AG08395 (cell line): ENCODE measurements at regions not wholly inside any gene's neighbourhood (a gene's known extent, or its start where the extent isn't known, plus 50 kb on each side); places are given as distances from the start of the nearest gene placed in this dataset.

ENCODE experiments used
- DNase-seq: peaks from one replicate; pipeline ENCODE4 v3.0.0; 2012; ENCODE audit warnings: mixed read lengths, low spot score

DNA sequence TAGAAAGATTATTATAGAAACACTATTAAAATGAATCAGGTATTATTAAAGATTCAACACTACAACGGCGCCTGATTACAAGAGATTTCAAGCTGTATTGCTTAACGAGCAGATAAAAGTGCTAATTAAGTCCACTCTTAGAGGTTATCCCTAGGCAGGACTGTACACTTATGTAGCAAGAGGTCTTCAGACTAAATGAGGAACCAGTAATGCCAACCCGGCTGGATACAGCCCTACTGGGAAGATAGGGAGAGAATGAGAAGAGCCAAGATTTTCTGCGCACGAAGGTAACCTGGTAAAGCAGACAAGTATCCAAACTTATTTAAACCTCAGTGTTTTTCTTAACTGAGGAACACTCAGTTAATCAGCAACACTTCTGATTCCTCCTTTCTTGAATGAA is 115.7 kb upstream of the HIVEP3 start:
- no peak for DNase-seq

DNA sequence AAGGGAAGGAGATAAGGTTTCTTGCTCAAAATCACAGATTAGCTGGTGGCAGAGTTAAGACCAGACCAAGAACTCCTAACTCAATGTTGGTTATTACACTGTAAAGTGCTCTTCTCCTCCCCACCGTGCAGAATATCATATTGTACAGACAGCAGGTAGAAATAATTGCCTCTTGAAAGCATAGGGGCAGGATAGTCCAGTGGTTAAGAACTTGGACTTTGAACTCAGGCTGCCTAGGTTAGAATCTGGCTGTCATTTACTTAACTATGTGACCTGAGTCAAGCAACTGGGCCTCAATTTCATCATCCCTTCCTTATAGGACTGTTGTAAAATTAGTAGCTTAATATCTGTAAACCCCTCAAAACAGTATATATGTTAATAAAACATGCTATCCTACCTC is 114.9 kb upstream of the HIVEP3 start:
- no peak for DNase-seq

DNA sequence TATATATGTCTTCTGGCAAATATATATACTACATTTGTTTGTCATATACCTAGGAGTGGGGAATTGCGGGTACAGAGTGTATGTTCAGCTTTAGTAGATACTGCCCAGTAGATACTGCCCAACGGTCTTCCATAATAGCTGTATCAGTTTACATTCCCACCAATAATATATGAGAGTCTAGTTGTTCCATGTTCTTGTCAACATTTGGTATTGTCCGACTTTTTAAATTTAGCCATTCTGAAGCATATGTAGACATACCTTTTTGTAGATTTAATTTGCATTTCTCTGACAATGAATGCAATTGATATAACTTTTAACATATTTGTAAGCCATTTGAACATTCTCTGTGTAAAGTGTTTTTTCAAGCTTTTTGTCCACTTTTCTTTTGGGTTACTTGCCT is 99.0 kb upstream of the HIVEP3 start:
- no peak for DNase-seq

DNA sequence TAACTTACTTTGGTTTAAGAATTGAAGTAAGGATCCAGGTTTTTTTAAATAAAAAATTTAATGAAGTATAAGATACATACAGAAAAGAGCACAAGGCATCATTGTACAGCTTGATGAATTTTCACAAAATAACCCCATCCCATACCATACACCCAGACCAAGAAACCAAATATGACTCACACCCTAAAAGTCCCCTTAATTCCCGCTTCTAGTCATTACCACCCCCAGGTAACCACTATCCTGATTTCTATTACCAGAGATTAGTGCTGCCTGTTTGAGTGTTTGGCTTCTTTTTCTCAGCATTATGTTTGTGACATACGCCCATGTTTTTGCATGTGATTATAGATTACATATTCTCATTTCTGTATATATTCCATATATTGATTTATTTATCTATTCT is 98.5 kb upstream of the HIVEP3 start:
- no peak for DNase-seq

DNA sequence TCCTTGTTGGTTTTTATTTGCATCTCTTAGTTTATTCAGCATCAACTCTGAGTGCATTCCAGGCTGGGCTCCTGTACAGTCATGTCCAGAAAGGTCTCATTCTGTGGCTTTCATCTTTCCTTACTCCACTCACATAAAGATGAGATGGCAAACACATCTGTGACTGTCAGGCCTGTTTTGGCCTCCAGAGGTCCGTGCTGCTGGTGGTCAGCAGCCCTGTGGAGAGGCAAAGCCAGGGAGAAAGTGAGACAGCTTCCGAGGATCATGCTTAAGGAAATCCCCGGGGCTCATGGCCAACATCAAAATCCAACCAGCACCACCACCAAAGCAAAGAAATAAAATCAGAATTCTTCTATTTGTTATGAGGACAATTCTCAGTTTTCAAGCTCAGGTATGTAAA is 96.1 kb upstream of the HIVEP3 start:
- no peak for DNase-seq

DNA sequence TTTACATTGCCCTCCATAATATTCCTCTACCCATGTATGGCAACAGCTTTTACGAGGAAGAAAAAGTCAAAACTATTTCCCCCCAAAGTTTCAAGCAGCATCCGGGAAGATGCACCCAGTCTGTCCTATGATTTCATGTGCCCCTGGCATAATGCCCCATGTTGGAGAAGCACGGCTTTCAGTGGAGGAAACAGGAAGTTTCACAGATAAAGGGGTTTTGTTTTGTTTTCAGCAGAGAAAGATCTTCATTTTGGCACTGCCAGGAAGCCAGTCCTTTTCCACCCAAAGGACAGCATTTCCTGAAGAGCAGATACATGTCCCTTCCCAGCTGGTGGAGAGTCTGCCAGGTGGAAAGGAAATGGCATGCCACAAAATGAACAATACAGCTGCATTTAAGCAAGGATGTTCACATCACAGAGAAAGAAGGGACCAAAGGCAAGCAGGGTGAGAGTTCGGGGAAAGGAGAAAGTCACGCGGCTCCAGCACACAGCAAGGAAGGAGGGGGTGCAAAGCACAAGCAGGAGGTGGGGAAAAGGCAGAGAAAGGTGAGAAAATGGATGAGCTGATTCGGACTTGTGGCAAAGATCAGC is 95.3 kb upstream of the HIVEP3 start:
- no peak for DNase-seq

DNA sequence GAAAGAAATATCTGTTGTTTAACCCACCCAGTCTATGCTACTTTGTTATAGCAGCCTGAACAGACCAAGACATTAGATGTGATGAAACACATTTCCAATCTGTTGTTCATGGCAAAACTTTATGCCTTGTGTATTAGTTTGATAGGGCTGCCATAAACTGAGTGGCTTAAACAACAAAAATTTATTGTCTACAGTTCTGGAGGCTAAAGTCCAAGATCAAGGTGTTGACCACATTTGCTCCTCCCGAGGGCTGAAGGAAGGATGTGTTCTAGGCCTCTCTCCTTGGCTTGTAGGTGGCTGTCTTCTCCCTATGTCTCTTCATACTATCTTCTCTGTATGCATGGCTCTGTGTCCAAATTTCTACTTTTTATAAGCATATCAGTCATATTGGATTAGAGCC is 94.1 kb upstream of the HIVEP3 start:
- DNase-seq = no peak

DNA sequence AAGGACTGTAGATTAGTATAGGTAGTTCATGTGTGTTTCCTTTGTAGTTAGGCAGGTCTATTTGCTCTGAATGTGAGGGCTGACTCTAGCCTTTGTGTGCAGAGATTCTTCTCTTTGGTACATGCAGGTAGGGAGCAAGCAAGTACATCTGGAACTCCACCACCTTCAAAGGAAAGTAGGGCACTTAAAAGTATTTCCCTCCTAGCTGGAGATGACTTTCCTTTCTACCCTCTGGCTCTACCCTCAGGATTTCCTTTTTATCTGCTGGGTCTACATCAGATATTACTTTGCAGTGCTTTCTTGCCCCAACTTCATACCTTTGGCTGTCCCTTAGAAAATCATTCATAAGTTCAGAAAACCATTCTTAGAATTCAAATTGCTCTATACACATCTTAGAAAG is 91.7 kb upstream of the HIVEP3 start:
- no peak for DNase-seq

DNA sequence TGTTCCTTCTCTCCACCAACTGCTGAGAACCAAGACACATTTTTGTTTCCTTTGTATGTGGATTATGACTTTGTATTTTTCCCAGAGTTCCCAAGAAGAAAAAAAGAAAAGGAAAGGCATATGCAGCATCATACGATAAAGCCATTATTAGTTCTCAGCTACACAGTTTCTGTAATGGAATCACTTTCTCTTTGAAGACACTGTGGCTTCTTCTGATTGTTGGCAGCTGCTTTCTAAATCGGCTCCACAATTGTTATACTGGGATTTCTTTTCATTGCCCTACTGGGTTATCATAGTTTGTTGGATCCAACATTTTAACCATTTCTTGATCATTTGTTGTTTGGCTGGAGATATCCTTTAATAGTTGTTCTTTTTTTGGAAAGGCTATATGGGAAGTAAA is 89.5 kb upstream of the HIVEP3 start:
- no peak for DNase-seq

DNA sequence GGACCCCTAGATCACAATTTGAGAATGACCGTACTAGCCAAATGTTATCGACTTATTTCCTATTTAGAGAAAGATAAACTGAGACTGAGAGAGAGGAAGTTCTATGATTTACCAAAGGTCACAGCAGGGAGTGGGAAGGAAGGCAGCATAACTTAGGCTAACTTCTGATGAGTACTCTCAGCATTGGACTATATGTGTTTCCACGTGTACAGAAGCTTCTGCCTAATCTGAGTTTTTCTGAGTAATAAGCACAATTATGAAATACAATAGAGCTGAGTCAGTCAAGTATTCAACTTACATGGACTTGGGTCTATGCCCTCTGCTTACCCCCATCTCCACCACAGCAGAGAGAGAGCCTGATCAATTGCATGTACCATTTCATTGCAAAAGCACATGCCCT is 88.1 kb upstream of the HIVEP3 start:
- no peak for DNase-seq

DNA sequence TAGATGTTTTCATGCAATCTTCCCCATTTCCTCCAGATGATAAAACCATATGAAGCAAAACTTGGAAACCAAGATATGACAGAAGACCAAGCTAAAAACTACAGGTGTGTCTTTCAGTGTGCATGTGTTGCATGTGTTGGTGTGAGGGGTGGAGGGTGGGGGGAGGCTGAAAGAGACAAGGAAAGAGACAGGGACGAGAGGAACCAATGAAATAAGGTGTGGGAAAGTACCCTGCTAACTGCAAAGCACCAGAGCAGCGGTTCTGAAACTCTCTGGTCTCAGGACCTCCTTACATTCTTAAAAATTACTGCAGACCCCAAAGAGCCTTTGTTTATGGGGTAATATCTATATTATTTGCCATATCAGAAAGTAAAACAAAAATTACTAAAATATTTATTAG is 87.4 kb upstream of the HIVEP3 start:
- no peak for DNase-seq

DNA sequence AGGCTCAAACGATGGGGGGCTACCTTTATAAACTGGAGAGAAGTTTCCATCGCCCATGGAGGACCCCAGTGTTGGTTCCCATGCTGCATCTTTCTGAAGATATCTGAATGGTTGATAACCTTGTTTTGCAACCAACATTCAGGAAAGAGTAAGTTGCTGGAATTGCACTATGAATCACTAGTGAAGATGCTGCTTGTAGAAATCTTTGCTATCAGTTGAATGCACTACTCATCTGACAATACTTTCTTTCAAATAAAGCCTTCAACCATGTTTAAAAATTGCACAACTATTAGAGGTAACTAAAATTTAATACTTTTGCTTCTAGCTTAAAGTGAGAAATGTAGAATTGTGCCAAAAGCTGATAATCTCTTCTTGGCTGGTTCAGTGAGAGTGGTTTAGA is 86.8 kb upstream of the HIVEP3 start:
- DNase-seq = no peak

DNA sequence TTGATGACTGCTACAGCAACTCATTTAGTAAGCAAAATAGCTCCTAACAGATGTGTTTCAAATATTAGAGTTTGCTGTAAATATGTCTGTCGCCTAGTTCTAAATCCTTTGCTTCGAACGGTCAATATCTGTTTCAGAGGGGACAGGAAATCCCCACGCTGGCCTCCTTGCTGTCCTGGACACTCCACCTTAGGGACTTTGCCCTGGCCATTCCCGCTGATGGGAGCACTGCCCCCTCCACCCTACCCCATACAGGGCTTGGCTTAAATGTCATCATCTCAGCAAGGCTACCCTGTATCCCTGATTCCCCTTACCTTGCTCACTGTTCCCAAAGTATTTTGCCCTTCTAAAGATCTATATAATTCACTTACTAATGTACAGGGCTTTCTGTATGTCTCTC is 86.1 kb upstream of the HIVEP3 start:
- DNase-seq = no peak

DNA sequence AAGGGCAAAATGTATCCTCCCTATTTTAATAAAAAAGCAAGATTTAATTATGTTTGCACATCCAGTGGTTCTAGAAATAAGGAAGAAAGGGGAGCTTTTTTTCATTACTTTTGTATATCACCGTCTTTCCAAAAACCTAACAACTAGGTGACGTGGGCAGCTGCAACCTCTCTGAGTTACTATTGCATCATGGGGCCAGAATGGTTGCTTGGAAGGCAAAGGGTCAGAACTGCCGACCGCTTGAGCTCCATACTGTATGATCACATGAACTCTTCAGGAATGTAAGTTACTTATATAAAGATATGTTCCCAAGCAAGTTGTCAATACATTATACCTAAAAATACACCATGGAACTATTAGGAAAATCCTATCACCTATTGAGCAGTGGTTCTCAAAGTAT is 85.6 kb upstream of the HIVEP3 start:
- DNase-seq = no peak

DNA sequence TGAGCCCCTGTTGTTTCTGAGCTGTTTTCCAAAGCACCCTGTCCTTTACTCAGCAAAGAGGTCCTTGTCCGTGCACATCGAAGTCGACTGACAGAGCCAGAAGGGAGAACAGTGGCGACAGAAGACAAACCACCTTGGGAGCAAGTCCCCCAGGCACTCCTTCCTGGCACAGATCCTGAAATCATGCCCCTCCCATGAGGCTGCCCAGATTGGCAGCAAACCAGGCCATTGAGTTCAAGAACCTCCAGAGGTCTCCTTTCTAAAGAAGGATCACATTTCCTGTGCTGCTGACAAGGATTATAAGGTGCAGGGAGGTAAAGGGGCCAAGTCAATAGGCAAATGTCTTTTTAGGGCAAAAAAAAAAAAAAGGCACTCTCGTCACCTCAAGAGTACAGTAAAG is 84.7 kb upstream of the HIVEP3 start:
- DNase-seq = no peak

DNA sequence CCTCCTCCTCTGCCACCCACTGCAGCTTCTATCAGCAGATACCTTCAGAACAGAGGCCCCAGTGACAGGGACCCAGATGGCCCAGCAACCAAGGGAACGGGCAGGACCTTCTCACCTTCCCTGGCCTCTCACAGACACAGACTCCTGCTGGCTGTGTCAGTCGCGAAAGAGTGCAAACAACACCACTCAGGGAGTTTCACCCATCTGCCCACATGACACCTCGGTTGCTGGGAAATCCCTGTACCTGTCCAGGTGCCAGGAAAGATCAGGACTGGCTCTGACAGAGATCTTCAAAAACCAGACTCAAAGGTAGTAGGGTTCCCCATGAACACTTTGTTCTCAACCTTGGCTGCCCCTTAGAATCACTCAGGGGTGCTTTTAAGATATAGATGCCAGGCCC is 83.5 kb upstream of the HIVEP3 start:
- no peak for DNase-seq

DNA sequence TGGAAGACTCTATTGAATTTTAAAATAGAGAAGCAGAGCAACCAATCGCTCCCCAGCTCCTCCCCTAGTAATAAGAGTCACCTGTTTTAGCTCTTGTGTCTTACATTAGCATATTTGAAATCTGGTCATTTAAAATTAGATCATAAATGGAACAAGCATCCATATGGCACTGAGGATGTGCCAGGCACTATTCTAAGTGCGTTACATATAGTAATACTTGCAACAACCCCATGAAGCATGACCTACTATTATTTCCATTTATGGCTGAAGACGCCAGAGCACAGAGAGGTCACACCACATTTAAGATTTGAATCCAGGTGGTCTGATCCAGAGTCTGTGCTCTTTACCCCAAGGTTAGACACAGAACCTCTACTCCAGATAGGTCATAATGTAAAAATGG is 82.0 kb upstream of the HIVEP3 start:
- no peak for DNase-seq

DNA sequence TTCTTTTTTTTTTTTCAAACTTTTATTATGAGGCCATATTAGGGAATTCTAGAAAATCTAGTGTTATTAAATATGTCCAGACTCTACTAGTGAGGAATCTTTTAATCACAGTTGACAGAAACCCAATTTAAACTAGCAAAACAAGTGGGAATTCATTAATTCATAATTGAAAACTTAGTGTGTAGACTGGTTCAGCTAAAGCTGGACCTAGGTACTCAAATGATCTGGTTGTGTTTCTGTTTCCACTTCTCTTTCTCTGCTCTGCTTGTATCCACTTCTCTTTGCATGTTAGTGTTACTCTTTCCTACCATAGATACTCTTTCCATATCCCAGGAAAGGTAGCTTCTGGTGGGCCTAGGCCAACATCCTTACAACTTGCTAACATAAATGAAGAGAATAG is 81.2 kb upstream of the HIVEP3 start:
- DNase-seq = no peak

DNA sequence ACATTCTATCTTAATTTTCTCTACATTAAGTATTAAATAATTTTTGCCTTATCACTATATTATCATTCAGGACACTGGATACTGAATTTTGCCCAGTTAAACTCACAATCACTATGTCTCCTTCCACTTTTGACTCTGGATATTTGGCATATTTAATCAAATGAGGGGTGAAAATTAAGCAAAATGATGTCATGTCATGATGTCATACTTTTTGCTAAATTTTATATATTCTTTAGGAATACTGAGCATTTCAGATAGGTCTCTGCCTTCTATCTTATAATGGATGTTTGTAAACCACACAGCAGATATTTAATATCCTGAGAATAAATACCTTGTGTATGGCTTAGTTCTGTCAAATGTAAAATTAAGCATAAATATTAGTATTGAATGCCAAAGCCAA is 79.5 kb upstream of the HIVEP3 start:
- DNase-seq = no peak

DNA sequence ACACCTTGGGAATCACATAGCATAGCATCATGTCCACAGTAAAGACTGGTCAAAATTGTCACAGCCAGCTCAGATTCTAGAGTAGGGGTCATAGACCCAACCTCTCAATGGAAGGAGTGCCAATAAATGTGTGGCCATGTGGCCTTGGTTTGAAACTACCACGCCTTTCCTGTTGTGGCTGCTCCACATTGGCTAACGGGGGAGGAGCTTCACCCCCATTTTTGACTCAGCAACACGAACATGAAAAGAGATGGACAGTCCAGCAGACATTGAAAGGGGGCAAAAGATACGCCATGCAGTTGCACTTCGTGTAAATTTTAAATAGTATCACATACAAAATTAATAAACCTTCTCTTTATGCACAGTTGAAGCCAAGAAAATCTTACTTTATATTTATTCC is 78.4 kb upstream of the HIVEP3 start:
- DNase-seq = no peak

DNA sequence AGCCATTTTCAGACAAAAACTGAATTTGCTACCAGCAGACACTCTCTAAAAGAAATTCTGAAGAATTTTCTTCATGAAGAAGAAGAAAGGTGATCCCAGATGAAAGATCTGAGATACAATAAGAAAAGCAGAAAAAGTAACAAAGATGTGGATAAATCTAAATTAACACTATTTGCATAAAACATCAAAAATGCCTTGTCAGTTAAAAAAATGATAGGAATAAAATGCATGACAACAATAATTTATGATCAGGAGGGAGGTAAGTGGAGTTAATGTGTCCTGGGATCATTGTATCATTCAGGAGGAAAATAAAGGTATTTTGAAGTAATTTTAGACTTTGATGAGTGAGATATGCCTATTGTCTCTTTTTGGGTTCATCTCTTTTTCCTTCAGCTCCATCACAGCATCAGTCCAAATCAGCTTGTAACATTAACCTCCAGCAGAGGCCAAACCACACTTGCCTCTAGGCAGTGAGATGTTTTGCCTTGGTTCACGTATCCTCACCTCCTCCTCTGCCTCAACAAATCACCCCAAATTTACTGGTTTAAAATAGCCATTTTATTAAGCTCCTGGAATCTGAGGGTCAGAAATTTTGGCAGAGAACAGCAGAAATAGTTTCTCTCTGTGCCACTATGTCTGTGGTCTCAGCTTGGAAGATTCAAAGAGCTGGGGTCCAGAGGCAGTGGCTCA is 76.9 kb upstream of the HIVEP3 start:
- no peak for DNase-seq

DNA sequence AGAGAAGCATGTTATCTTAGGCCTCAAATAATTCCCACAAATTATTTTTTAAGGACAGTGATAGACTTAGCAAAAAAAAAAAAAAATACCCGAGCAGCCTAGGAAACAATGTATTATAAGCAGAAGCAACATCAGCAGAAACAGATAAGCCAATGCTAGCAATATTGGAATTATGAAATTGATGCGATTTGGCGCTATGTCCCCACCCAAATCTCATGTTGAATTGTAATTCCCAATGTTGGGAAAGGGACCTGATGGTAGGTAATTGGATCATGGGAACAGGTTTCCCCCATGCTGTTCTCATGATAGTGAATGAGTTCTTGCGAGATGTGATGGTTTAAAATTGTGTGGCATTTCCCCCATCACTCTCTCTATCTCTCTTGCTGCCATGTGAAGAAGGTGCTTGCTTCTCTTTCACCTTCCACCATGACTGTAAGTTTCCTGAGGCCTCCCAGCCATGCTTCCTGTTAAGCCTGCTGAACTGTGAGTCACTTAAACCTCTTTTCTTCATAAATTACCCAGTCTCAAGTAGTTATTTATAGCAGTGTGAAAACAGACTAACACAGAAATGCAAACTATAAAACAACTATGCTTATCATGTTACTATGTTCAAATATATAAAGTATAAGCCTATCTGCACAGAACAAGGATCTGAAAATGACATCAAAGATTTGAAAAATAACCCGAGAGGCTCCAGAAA is 75.6 kb upstream of the HIVEP3 start:
- no peak for DNase-seq

DNA sequence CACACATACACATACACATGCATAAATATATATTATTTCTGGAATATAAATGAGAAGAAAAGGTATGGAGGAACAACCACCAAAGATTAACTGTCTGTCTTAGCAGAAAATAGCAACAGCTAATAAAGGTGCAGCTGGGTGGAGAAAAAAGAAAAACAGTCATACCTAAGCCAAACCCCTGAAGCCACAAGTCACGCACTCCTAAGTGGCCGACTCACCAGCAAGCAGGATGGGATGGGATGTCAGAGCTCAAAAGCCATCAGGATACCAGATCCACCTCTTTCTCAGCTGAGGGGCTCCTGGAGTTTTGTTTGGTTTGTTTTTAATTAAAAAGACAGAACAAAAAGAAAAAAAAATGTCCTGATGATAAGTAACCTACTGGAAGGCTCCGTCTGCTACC is 64.7 kb upstream of the HIVEP3 start:
- no peak for DNase-seq

DNA sequence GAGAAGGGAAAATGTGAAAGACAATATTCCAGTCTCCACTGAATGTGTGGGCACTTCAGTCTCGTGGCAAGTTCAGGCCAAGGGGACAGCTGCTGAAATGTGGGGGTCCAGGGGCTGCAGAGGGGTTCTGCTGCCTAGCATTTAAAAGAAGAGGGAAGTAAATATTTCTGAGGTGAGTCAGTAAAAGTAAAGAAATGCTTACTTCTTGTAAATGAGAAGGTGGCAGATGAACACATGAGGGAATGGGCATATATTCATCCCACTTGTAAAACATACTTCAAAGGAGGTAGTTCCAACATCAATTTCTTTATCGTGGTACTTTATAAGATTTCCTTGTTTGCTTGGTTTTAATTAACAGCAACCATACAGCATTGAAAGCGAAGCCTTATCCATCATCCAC is 63.1 kb upstream of the HIVEP3 start:
- no peak for DNase-seq
